HG03045 (cell line): ENCODE measurements at regions not wholly inside any gene's neighbourhood (a gene's known extent, or its start where the extent isn't known, plus 50 kb on each side); places are given as distances from the start of the nearest gene placed in this dataset.
"Not testable (repeated sequence)": the region's sequence is repeated elsewhere in the genome, so short reads cannot be mapped to it uniquely, and the experiment has no call there.

Experiments
- ATAC-seq: cut with Tn5 transposase; IDR thresholded peaks from one replicate; pipeline ENCODE4 v1.9.1; 2021; ENCODE audit warnings: mild to moderate bottlenecking, moderate library complexity; ENCODE audit not compliant: unreplicated experiment

GRCh38 chr4:110837896-110838450 is 215.1 kb upstream of the PITX2 start:
- no peak for ATAC-seq

GRCh38 chr4:110840221-110840654 is 217.4 kb upstream of the PITX2 start:
- ATAC-seq: no peak

GRCh38 chr4:110848787-110849186 is 225.9 kb upstream of the PITX2 start:
- ATAC-seq: no peak

- ATAC-seq: no peak
Measured at GRCh38 chr4:110849461-110849860, 226.6 kb upstream of the PITX2 start.

GRCh38 chr4:110850461-110851442 is 227.9 kb upstream of the PITX2 start:
- no peak for ATAC-seq

GRCh38 chr4:110851989-110852388 is 229.1 kb upstream of the PITX2 start:
- ATAC-seq: no peak

- no peak for ATAC-seq
Measured at GRCh38 chr4:110852793-110853192, 229.9 kb upstream of the PITX2 start.

- ATAC-seq: no peak
Measured at GRCh38 chr4:110853242-110853641, 230.4 kb upstream of the PITX2 start.

- ATAC-seq: no peak
Measured at GRCh38 chr4:110854021-110854678, 231.3 kb upstream of the PITX2 start.

- ATAC-seq: no peak
Measured at GRCh38 chr4:110860125-110860524, 237.2 kb upstream of the PITX2 start.

- ATAC-seq: no peak
Measured at GRCh38 chr4:110860901-110861300, 238.0 kb upstream of the PITX2 start.

GRCh38 chr4:110865611-110866259 is 242.9 kb upstream of the PITX2 start:
- ATAC-seq: no peak

- peak; percentile 60 for ATAC-seq
Measured at GRCh38 chr4:110867251-110867960, 244.5 kb upstream of the PITX2 start.

- no peak for ATAC-seq
Measured at GRCh38 chr4:110867981-110868720, 245.3 kb upstream of the PITX2 start.

GRCh38 chr4:110869114-110869513 is 246.2 kb upstream of the PITX2 start:
- ATAC-seq: no peak

GRCh38 chr4:110869862-110870572 is 247.1 kb upstream of the PITX2 start:
- peak; percentile 80 for ATAC-seq

GRCh38 chr4:110876214-110876613 is 253.3 kb upstream of the PITX2 start:
- ATAC-seq: not testable (repeated sequence)

GRCh38 chr4:110876866-110877265 is 254.0 kb upstream of the PITX2 start:
- ATAC-seq: no peak

- ATAC-seq: no peak
Measured at GRCh38 chr4:110877778-110878370, 255.0 kb upstream of the PITX2 start.
